ENCODE measurements at regions not wholly inside any gene's neighbourhood (a gene's known extent, or its start where the extent isn't known, plus 50 kb on each side); places are given as distances from the start of the nearest gene placed in this dataset.

- Histone ChIP-seq H3K36me3 (ENCODE audit: control insufficient read depth in 2 of 2, extremely low read depth in 1 of 2, insufficient read depth in 2 of 2, low read length in 2 of 2) (no peaks in the 10 kb centered on the region), H2AFZ (ENCODE audit: control insufficient read depth, low read length) (no peak overlapping the region), H3K9ac (ENCODE audit: control insufficient read depth, extremely low read depth, insufficient read depth, low read length) (no peak overlapping the region), H3K4me1 (ENCODE audit: control insufficient read depth, extremely low read depth, insufficient read depth, low read length) (no peaks in the 10 kb centered on the region), H3K27me3 (ENCODE audit: control insufficient read depth, extremely low read depth, insufficient read depth, low read length) (peaks cover 4% of the 10 kb centered on the region), H3K9me1 (ENCODE audit: control insufficient read depth, extremely low read depth, insufficient read depth, low read length) (no peaks in the 10 kb centered on the region), H3K27ac (ENCODE audit: control insufficient read depth, insufficient read depth, low read length) (no peak overlapping the region), H3K79me2 (ENCODE audit: control insufficient read depth, insufficient read depth, low read length) (no peaks in the 10 kb centered on the region), H3K9me3 (ENCODE audit: control insufficient read depth, low read depth, low read length) (no peaks in the 10 kb centered on the region), H4K20me1 (ENCODE audit: control insufficient read depth, extremely low read depth, insufficient read depth, low read length) (no peaks in the 10 kb centered on the region), H3K4me2 (ENCODE audit: control insufficient read depth, extremely low read depth, insufficient read depth, low read depth, low read length) (no peak overlapping the region), H3K4me3 (ENCODE audit: control insufficient read depth in 2 of 3, extremely low read depth in 1 of 3, insufficient read depth in 2 of 3, low read depth in 1 of 3, low read length in 3 of 3) (no peak overlapping the region)
- dilution Hi-C loops (cut with MboI; ENCODE audit: extremely low pct_ligation_motif_present, low sequenced_read_pairs) = no loop called here
- no peak for FAIRE-seq
- TF ChIP-seq EZH2 (IDR thresholded peaks at IDR 0.05; ENCODE audit: low read length) (no peak), CTCF (optimal IDR thresholded peaks at IDR 0.05 in 1 of 3, IDR thresholded peaks at IDR 0.05 in 1 of 3, conservative IDR thresholded peaks at IDR 0.05 in 1 of 3; ENCODE audit: extremely low read depth in 1 of 3, insufficient read depth in 2 of 3, low read length in 3 of 3) (no peak)
- no peak for DNase-seq (ENCODE audit: low read depth, low spot score)
Measured at GRCh38 chr2:18092760-18093159, 214.3 kb downstream of the KCNS3 start.

DNA sequence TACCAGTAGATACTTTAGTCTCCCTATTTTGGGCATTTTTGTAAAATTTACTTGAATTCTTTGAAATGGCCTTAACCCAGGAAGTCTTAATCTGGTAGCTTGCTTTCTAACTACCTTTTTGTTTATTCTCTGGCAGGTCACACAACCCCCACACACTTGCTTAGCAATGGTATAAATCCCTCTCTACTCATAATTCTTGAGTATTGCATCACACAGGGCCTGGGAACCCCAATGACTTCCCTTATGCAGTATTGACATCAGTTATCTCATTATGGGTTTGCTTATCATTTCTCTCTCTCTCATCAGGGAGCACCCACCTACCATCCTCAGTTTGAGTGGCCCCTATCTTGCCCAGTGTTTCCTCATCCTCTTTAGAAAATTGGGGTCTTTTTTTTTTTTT lies 207.1 kb downstream of the KCNS3 start:
- Histone ChIP-seq H3K9me3 (ENCODE audit: control insufficient read depth, low read depth, low read length) (no peaks in the 10 kb centered on the region), H3K79me2 (ENCODE audit: control insufficient read depth, insufficient read depth, low read length) (no peaks in the 10 kb centered on the region), H3K4me3 (ENCODE audit: control insufficient read depth in 2 of 3, extremely low read depth in 1 of 3, insufficient read depth in 2 of 3, low read depth in 1 of 3, low read length in 3 of 3) (no peak overlapping the region), H3K9ac (ENCODE audit: control insufficient read depth, extremely low read depth, insufficient read depth, low read length) (no peak overlapping the region), H4K20me1 (ENCODE audit: control insufficient read depth, extremely low read depth, insufficient read depth, low read length) (no peaks in the 10 kb centered on the region), H3K9me1 (ENCODE audit: control insufficient read depth, extremely low read depth, insufficient read depth, low read length) (no peaks in the 10 kb centered on the region), H2AFZ (ENCODE audit: control insufficient read depth, low read length) (no peak overlapping the region), H3K4me1 (ENCODE audit: control insufficient read depth, extremely low read depth, insufficient read depth, low read length) (no peaks in the 10 kb centered on the region), H3K27me3 (ENCODE audit: control insufficient read depth, extremely low read depth, insufficient read depth, low read length) (peaks cover 4% of the 10 kb centered on the region), H3K27ac (ENCODE audit: control insufficient read depth, insufficient read depth, low read length) (no peak overlapping the region), H3K4me2 (ENCODE audit: control insufficient read depth, extremely low read depth, insufficient read depth, low read depth, low read length) (no peak overlapping the region), H3K36me3 (ENCODE audit: control insufficient read depth in 2 of 2, extremely low read depth in 1 of 2, insufficient read depth in 2 of 2, low read length in 2 of 2) (no peaks in the 10 kb centered on the region)
- no peak for FAIRE-seq
- TF ChIP-seq EZH2 (IDR thresholded peaks at IDR 0.05; ENCODE audit: low read length) (no peak), CTCF (optimal IDR thresholded peaks at IDR 0.05 in 1 of 3, IDR thresholded peaks at IDR 0.05 in 1 of 3, conservative IDR thresholded peaks at IDR 0.05 in 1 of 3; ENCODE audit: extremely low read depth in 1 of 3, insufficient read depth in 2 of 3, low read length in 3 of 3) (no peak)
- dilution Hi-C loops (cut with MboI; ENCODE audit: extremely low pct_ligation_motif_present, low sequenced_read_pairs) = no loop called here
- DNase-seq (ENCODE audit: low read depth, low spot score) = no peak

All from keratinocyte (primary cell).